ENCODE measurements at regions not wholly inside any gene's neighbourhood (a gene's known extent, or its start where the extent isn't known, plus 50 kb on each side); places are given as distances from the start of the nearest gene placed in this dataset.

DNA sequence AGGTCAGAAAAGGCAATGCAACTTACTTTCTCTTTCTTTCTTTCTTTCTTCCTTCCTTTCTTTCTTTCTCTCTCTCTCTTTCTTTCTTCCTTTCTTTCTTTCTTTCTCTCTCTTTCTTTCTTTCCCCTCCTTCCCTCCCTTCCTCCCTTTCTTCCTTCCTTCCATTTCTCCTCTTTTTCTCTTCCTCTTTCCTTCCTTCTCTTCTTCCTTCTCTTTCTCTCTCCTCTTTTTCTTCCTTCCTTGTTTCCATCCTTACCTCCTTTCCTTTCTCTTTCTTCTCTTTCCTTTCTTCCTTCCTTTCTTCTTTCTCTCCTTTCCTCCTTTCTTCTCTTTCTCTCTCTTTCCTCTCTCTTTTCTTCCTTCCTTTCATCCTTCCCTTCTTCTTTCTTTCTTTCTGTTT is 819.8 kb upstream of the SOX9 start:
- Histone ChIP-seq H3K27me3 (replicated peaks; ENCODE audit: insufficient read depth, low read depth, low read length, poor library complexity) (no peaks in the 10 kb centered on the region), H3K36me3 (ENCODE audit: insufficient read depth, low read length, poor library complexity, severe bottlenecking) (no peaks in the 10 kb centered on the region), H3K4me3 (ENCODE audit: low read depth, low read length, poor library complexity, severe bottlenecking) (no peak overlapping the region), H3K27ac (ENCODE audit: low read depth, low read length, poor library complexity, severe bottlenecking) (no peak overlapping the region), H3K9me3 (ENCODE audit: low read depth, low read length, poor library complexity, severe bottlenecking) (peaks cover 4% of the 10 kb centered on the region), H3K4me1 (ENCODE audit: insufficient read depth, low read length, poor library complexity, severe bottlenecking) (no peaks in the 10 kb centered on the region)
- no TSS peak for BruUV-seq (replicated peaks)
- no peak for DNase-seq (ENCODE audit: low spot score)
- ChIA-PET POLR2A (ENCODE audit: low non-redundant PET) (no interaction called here), CTCF (no interaction called here)
- TF ChIP-seq CTCF (conservative IDR thresholded peaks at IDR 0.05; ENCODE audit: low read depth, low read length): no peak
- TF ChIP-seq EZH2 (IDR thresholded peaks at IDR 0.05; ENCODE audit: borderline replicate concordance, low read depth, low read length, poor library complexity, severe bottlenecking): no peak
- intact Hi-C loops (cut with micrococcal nuclease; ENCODE audit: unreplicated experiment): no loop called here

GRCh38 chr17:71302721-71303549 is 817.9 kb upstream of the SOX9 start:
- H3K4me1 ChIP-seq (ENCODE audit: insufficient read depth, low read length, poor library complexity, severe bottlenecking): no peaks in the 10 kb centered on the region
- no peaks in the 10 kb centered on the region for H3K36me3 ChIP-seq (ENCODE audit: insufficient read depth, low read length, poor library complexity, severe bottlenecking)
- CTCF ChIA-PET: no interaction called here
- TF ChIP-seq EZH2 (IDR thresholded peaks at IDR 0.05; ENCODE audit: borderline replicate concordance, low read depth, low read length, poor library complexity, severe bottlenecking) (no peak), CTCF (conservative IDR thresholded peaks at IDR 0.05; ENCODE audit: low read depth, low read length) (no peak)
- intact Hi-C loops (cut with micrococcal nuclease; ENCODE audit: unreplicated experiment): no loop called here
- no TSS peak for BruUV-seq (replicated peaks)
- no peak overlapping the region for H3K27ac ChIP-seq (ENCODE audit: low read depth, low read length, poor library complexity, severe bottlenecking)
- no peaks in the 10 kb centered on the region for H3K9me3 ChIP-seq (ENCODE audit: low read depth, low read length, poor library complexity, severe bottlenecking)
- no peaks in the 10 kb centered on the region for H3K27me3 ChIP-seq (replicated peaks; ENCODE audit: insufficient read depth, low read depth, low read length, poor library complexity)
- H3K4me3 ChIP-seq (ENCODE audit: low read depth, low read length, poor library complexity, severe bottlenecking): no peak overlapping the region
- POLR2A ChIA-PET (ENCODE audit: low non-redundant PET): no interaction called here
- no peak for DNase-seq (ENCODE audit: low spot score)

DNA sequence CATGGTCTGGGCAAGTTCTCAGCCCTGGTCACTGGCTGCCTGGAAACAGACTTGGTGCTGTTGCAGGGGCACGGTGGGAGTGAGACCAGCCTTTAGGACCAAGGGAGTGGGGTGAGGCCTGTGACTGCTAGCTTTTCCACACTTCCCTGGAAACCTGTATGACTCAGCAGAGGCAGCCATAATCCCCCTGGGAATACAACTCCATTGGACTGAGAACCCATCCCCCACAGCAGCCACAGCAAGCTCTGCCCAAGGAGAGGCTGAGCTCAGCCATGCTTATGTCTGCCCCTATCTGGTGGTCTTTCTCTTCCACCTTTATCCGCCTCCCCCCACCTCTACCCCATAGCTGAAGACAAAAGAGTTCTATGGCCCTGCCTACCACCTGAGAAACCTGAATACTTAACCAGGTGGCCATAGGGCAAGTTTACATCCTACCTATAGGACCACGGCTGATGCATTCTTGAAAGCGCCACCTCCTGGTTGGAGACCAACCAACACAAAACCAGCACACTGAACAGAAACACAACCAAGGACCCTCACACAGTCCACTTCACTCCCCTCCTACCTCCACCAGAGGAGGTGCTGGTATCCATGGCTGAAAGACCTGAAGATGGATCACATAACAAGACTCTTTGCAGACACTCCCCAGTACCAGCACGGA is 816.2 kb upstream of the SOX9 start:
- CTCF ChIA-PET: no interaction called here
- BruUV-seq (replicated peaks): no TSS peak
- no peaks in the 10 kb centered on the region for H3K4me1 ChIP-seq (ENCODE audit: insufficient read depth, low read length, poor library complexity, severe bottlenecking)
- H3K4me3 ChIP-seq (ENCODE audit: low read depth, low read length, poor library complexity, severe bottlenecking): no peak overlapping the region
- H3K27me3 ChIP-seq (replicated peaks; ENCODE audit: insufficient read depth, low read depth, low read length, poor library complexity): no peaks in the 10 kb centered on the region
- POLR2A ChIA-PET (ENCODE audit: low non-redundant PET): no interaction called here
- no peak for DNase-seq (ENCODE audit: low spot score)
- intact Hi-C loops (cut with micrococcal nuclease; ENCODE audit: unreplicated experiment): no loop called here
- TF ChIP-seq CTCF (conservative IDR thresholded peaks at IDR 0.05; ENCODE audit: low read depth, low read length) (no peak), EZH2 (IDR thresholded peaks at IDR 0.05; ENCODE audit: borderline replicate concordance, low read depth, low read length, poor library complexity, severe bottlenecking) (no peak)
- no peak overlapping the region for H3K27ac ChIP-seq (ENCODE audit: low read depth, low read length, poor library complexity, severe bottlenecking)
- no peaks in the 10 kb centered on the region for H3K9me3 ChIP-seq (ENCODE audit: low read depth, low read length, poor library complexity, severe bottlenecking)
- no peaks in the 10 kb centered on the region for H3K36me3 ChIP-seq (ENCODE audit: insufficient read depth, low read length, poor library complexity, severe bottlenecking)
